NOMO-1 treated with dmso at 0.1 percent for 144 hours (cell line): ENCODE measurements at regions not wholly inside any gene's neighbourhood (a gene's known extent, or its start where the extent isn't known, plus 50 kb on each side); places are given as distances from the start of the nearest gene placed in this dataset.
A peak's percentile ranks its signal among the peaks of the same experiment; 100 is the strongest.
"Not testable (repeated sequence)": the region's sequence is repeated elsewhere in the genome, so short reads cannot be mapped to it uniquely, and the experiment has no call there.

Source experiments
- DNase-seq: peaks from one replicate; lab custom pipeline; 2025; ENCODE audit not compliant: unreplicated experiment; lab: John Stamatoyannopoulos, UW

- no peak for DNase-seq
These were observed 380.1 kb upstream of the PRR16 start for GRCh38 chr5:120083851-120084542.

DNA sequence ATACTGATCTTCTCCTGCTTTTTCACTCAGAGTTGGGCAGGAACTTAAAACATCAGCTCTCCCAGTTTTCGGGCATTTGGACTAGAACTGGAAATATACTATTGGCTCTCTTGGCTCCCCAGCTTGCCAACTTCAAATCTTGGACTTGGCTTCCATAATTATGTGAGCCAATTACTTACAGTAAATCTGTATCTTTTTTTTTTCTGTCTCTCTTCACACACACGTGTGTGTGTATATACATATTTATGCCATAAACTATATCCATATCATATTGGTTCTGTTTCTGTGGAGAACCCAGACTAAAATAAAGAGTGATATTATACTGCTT is 379.6 kb upstream of the PRR16 start:
- DNase-seq = no peak

DNA sequence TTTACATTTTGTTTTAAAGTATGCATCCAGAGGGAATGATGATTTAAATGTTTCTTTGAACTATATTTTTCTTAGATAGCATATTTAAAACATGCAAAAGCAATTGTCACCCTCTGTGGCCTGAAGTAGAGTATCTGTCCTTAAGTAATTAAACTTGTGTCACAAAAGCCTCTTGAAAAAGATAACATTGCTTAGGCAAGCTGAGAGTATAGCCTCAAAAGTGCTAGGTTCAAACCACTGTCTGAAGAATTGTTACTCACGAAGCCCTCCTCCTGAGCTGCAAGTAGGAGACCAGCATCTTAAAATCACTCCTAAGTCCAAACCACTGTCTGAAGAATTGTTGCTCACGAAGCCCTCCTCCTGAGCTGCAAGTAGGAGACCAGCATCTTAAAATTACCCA is 378.0 kb upstream of the PRR16 start:
- DNase-seq = no peak

- DNase-seq = no peak
These were observed 375.7 kb upstream of the PRR16 start for GRCh38 chr5:120088412-120088811.

DNA sequence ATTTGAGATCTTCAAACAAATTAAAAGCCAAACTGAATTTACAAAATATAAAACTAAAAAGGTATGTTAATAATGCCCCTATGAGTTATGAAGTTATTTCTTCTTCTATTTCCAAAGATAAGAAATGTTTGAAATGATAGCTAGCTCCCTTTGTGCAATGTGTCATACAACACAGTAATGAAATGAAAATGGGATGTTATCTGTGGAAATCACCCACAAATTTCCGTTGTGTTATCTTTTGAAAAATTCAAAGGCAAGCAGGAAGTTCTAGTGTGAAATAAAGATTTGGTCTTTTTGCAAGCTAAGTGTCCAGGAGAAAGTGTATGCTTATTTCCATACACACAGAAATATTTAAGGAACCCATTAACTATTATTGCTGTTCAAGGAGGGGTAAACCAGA is 375.3 kb upstream of the PRR16 start:
- no peak for DNase-seq

- DNase-seq = no peak
These were observed 372.6 kb upstream of the PRR16 start for GRCh38 chr5:120091376-120091948.

DNA sequence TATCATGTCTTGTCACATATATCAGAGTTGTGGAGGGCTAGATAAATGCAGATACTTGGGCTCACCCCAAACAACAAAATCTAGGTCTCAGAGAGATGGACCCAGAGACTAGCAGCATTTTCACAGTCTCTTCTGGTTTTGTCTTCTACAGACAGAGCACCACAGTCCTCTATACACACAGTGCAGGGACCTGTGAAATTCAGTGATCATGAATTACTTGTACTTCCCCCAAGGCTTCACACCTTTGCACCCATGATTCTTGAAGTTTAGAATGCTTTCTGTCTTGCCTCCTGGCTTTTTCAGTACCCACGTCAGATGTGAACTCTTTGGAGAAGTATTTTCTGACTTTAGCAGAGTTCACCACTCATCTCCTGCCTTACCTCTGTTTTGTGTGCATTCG is 371.5 kb upstream of the PRR16 start:
- no peak for DNase-seq

DNA sequence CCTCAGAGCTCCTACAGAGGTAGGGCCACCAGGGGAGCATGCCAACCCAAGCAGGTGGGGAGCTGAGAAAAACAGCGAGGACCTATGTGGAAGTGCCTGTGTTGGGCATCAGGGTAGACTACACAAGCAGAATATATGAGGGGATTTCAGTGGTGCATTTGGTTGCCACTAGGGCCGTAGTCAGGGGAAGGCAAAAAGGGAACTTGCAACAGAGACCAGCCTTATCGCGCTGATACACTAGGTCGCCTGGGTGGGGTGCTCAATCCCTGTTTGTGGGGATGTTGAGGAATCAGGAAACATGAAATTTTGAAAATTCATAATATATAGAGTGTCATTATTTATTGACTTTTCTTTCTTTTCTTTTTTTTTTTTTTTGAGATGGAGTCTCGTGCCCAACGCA is 370.9 kb upstream of the PRR16 start:
- DNase-seq = peak; percentile 41

DNA sequence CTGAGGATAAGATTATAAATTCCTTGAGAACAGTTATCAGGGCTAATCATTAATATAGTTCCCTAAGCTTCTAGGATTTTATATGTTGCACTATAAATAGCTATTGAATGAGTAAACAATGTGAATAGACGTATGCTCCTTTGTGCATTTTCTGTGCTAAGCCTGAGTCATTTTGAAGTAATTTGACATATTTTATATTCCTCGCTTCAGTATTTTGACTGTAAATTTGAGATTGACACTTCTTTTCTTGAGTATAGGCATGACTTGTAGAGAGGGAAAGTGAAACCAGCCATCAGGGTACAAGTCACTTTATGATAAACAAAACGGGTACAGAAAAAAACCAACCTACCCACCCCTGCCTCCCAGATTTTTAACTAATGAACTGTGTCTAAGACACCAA is 367.7 kb upstream of the PRR16 start:
- DNase-seq = no peak

- DNase-seq = no peak
These were observed 365.7 kb upstream of the PRR16 start for GRCh38 chr5:120098426-120098825.

DNA sequence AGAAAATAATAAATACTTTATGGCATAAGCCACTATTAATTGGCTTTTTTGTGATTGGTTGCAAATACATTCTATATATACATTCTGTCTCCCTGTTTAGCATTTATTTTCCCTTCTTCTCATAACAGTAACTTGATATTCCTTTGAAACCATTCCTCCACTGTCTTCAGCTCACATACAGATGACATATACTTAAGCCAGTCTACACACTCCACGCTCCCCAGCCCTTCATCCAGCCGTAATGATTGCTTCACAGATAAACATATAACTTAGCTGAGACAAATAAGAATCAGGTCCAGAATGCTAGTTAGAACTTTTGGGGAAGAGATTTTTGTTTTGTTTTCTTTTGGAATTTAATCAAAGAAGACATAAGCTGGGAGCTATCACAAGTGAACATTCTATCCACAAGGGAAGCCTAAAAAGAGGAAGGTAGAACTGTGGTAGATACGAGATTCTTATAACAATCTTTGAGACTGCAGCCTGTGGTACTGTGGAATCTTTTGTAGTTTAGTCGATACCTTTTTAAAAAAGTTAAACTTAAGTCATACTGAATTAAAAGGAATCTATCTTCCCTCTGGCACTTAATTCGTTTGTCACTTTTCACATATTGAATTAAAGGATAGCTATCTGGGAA is 365.1 kb upstream of the PRR16 start:
- DNase-seq = no peak

DNA sequence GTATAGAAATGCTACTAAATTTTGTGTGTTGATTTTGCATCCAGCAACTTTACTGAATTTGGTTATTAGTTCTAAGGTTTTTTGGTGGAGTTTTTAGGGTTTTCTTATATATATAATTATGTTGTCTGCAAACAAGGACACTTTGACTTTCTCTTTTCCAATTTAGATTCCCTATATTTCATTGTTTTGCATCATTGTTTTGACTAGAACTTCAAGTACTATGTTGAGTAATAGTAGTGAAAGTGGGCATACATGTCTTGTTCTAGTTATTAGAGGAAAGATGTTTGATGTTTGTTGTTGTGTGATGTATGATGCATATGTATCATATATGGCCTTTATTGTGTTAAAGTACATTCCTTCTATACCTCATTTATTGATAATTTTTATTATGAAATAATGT is 362.3 kb upstream of the PRR16 start:
- DNase-seq = no peak

- DNase-seq = no peak
These were observed 360.6 kb upstream of the PRR16 start for GRCh38 chr5:120103495-120103894.

- no peak for DNase-seq
These were observed 357.1 kb upstream of the PRR16 start for GRCh38 chr5:120106912-120107525.

DNA sequence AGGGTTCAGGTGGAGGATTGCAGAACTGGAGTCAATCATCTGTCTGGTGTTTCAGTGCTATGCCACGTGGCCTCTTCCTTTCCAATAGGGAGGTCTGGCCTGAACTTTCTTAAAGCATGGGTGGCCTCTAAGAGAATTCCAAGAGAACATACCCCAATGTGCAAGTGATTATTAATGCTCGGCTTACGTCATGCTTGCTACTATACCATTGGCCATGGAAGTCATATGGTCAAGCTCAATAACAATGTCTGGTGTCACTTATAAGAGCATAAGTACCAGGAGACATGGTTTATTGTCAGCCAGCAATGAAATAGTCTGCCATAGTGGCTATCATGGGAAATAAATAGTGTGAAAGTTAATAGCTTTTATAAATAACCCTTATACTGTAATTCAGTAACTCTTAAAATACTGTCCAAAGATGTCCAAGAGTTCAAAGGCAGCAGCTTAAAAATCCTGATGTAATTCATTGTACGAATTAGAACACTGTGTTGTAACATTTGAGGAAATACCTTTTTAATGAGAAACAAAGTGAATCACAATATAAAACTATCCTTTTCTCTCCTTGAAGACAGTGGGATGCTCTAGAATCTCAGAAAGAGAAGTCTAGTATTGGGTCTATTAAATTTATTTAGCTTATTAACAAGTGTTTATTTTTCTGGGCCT is 355.4 kb upstream of the PRR16 start:
- DNase-seq = no peak

DNA sequence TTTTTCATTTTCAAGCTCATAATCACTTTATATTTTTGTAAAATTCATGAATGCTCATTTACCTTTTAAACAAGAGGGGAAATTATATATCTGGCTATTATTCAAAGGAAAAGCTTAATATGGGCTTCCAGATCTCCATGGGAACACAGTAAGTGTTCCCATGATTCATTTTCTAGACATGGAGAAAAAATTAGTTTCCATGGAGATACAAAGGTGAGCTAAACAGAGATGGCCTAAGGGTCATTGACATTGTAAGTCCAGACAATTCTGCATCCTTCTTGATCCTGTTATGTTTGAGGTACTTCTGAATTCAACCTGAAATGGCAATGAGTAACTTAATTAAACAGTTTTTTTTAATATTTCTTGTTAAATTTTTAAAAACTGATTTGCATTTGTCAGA is 341.4 kb upstream of the PRR16 start:
- DNase-seq = no peak

GRCh38 chr5:120124031-120124430 is 340.1 kb upstream of the PRR16 start:
- DNase-seq = no peak

- no peak for DNase-seq
These were observed 339.1 kb upstream of the PRR16 start for GRCh38 chr5:120124961-120125360.

DNA sequence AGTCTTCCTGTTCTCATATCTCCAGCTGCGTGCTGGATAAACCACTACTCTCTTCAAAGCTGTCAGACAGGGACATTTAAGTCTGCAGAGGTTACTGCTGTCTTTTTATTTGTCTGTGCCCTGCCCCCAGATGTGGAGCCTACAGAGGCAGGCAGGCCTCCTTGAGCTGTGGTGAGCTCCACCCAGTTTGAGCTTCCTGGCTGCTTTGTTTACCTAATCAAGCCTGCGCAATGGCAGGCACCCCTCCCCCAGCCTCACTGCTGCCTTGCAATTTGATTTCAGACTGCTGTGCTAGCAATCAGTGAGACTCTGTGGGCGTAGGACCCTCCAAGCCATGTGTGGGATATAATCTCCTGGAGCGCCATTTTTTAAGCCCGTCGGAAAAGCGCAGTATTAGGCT is 331.8 kb upstream of the PRR16 start:
- not testable (repeated sequence) for DNase-seq

DNA sequence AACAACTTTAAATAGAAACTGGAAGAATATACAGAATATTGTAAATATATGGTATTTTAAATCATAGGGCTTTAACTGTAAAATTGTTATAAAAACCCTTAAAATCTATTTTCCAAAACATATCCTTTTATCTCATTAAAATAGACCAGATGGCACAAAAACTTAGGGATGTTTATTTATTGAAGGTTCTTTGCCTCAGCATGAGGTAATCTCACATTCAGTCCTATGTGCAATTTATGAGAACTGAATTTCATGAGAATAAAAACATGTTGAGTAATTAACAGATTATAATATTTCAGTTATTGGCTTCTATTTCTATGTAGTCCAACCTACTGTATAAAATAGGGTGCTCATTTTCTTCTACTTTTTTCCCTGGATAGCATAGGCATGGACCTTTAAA is 329.2 kb upstream of the PRR16 start:
- no peak for DNase-seq

DNA sequence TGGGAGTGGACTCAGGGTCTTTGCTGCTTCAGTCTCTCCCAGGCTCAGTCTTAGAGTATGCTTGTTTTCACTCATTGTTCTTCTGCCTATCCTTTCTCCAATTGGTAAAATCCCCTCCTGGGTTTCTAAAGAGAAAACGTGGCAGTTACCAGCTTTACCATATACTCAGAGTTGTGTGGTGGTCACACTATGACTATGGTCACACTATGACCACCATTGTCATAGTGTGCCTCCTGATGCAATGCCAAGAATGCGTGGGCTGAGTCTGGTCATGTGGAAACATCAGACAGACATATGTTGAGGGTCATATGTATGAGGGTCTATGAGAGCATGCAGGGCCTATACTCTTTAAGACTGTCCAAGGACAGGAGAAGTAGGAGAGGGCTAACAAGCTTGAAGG is 326.5 kb upstream of the PRR16 start:
- no peak for DNase-seq

DNA sequence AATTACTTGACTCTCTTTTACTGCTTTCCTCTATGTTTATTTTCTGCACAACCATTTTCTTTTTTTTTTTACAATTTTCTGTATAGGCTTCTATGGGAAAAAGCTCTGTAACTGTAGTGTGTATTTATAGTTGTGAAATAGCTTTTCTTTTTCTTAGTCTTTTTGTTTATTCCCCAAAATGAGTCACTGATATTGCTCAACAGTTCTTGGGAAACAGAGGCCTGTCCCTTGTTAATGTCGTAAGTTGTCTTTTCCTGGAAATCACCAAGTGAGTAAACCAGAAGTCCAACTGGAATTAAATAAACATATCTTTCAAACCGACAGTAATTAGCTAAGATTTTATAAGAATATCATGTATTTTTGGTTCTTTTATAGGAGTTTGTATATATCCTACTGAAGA is 325.1 kb upstream of the PRR16 start:
- peak; percentile 27 for DNase-seq
